HG03469 (cell line): ENCODE measurements at regions not wholly inside any gene's neighbourhood (a gene's known extent, or its start where the extent isn't known, plus 50 kb on each side); places are given as distances from the start of the nearest gene placed in this dataset.

Source experiments
- ATAC-seq: cut with Tn5 transposase; IDR thresholded peaks from one replicate; pipeline ENCODE4 v1.9.1; 2021; ENCODE audit warnings: mild to moderate bottlenecking, moderate library complexity, moderate number of reproducible peaks; ENCODE audit not compliant: unreplicated experiment

DNA sequence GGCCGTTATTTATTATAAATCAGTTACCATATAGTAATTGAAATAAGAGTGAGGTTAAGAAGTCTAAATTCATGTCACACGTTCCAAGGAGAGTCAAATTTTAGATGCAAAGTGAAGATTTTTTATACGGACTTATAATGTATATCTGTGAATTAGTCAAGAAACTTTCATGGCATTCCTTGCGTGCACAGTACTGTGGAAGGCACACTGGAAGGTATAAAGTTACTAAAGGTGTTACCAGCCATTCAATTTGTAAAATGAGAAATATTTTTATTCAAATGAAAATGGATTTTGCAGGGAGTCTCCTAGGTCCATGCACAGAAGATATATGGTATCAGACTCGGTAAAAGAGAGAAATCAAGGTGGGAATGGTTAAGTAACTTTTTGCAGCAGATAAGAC, 408.1 kb upstream of the CTNND2 start:
- no peak for ATAC-seq

- no peak for ATAC-seq
These were observed 389.9 kb upstream of the CTNND2 start for GRCh38 chr5:12294151-12294550.

DNA sequence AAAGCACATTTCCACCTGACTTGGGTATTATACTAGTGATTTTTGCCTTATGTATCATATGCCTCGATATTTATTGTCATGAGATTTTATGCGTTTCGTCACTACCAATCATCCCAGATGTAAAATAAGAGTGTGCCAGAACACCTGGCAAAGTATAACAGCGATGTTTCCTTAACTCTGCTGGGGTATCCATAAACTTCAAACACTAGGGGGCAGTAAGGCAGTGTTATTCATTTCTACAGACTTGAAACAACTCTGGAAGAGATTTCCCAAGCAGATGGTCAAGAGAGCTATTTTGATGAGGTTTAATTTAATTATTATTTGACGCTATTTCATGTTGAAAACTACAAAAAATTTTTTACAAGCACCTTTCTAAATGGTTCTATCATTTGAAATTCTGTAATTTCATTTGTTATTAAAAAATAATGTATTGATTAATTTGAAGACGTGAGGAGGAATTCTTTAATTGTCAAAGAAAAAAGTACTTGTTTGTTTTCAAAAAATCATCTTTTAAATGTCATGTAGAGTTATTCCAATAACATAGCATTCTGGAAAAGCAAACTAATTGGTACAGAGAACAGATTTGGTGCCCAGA, 388.5 kb upstream of the CTNND2 start:
- no peak for ATAC-seq

GRCh38 chr5:12284604-12285003, 380.4 kb upstream of the CTNND2 start:
- ATAC-seq: no peak

DNA sequence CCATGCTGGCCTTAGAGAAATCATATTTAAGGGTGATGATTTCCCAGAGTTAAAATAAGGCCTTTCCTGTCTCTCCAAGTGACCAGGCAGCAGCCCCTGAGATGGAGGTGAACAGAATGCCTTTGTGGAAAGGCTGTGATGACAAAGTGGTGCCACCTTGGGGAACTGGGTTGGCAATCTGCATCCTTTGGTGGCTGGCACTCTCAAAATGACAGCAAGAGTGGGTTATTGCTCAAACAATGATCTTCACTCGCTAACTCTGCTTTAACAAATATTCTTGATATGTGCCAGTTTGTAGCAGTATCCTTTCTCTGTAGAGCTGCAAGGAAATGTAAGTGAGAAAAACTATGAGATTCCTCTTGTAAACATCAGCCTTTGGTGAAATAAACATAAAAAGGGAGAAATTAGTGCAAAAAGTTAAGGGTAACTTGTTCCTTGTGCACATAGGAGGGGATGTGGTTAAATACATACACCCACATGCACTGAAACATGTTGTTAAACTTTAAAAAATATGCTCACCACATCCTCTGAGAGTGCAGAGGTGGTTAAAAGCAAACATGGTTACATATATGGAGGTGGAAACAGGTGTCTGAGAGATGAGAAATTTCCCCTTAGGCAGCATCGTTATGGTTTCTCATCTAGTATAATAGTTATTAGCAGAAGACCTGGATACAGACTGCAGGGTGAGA, 373.4 kb upstream of the CTNND2 start:
- no peak for ATAC-seq

GRCh38 chr5:12274236-12274635, 370.0 kb upstream of the CTNND2 start:
- no peak for ATAC-seq

- no peak for ATAC-seq
These were observed 368.1 kb upstream of the CTNND2 start for GRCh38 chr5:12272389-12272788.

GRCh38 chr5:12270914-12271313, 366.7 kb upstream of the CTNND2 start:
- ATAC-seq: no peak

GRCh38 chr5:12269164-12269563, 364.9 kb upstream of the CTNND2 start:
- ATAC-seq: no peak

DNA sequence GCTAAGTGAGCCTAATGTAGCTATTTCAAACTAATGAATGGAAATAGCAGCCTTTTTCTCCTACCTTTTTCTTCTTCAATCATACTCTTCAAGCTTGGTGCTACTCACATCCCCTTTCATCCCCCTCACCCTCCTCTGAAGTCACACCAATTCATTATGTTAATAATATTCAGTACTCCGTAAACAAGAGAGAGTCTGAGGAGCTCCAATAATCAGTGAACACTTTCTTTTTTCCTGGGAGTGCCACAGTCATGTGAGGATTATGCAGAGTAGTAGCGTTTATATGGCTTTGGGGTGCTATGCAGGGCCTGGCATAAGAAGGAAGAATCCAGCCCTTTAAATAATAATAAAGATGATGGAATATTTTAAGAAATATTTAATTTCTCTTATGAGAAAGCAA, 354.3 kb upstream of the CTNND2 start:
- no peak for ATAC-seq

DNA sequence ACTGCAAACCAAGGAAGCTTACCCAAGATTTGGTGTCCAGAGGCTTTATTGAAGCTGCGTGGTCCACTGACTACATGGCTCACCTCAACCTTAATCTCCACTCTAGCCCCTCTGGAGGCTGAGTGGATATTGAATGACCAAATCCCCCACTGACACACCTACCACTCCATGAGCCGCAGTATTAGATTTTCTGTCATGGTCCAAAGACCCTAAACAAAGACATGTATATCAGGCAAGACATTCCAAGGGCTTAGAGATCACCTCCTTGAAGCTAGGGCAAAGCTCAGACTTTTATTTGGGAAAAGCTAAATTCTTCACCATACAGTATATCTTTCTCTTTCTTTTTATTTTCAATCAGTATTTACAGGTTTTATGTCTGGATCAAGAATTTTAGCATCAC, 346.2 kb upstream of the CTNND2 start:
- ATAC-seq: no peak

DNA sequence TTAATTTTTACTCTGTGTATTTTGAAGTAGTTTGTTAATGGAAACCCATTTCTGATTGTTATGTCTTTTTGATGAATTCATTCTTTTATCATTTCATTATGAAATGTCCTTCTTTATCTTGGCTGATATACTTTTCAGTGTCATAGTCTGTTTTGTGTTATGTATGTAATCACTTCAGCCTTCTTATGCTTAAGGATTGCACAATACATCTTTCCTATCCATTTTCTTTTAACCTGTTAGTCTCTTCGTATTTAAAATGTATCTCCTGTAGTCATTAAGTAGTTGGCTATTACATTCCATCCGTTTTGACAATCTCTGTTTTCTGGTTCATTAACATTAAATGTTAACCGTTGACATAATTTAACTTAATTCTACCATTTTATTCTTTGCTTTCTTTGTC, 344.6 kb upstream of the CTNND2 start:
- no peak for ATAC-seq

- no peak for ATAC-seq
These were observed 341.8 kb upstream of the CTNND2 start for GRCh38 chr5:12246036-12246435.

GRCh38 chr5:12245429-12245828, 341.2 kb upstream of the CTNND2 start:
- ATAC-seq: no peak

DNA sequence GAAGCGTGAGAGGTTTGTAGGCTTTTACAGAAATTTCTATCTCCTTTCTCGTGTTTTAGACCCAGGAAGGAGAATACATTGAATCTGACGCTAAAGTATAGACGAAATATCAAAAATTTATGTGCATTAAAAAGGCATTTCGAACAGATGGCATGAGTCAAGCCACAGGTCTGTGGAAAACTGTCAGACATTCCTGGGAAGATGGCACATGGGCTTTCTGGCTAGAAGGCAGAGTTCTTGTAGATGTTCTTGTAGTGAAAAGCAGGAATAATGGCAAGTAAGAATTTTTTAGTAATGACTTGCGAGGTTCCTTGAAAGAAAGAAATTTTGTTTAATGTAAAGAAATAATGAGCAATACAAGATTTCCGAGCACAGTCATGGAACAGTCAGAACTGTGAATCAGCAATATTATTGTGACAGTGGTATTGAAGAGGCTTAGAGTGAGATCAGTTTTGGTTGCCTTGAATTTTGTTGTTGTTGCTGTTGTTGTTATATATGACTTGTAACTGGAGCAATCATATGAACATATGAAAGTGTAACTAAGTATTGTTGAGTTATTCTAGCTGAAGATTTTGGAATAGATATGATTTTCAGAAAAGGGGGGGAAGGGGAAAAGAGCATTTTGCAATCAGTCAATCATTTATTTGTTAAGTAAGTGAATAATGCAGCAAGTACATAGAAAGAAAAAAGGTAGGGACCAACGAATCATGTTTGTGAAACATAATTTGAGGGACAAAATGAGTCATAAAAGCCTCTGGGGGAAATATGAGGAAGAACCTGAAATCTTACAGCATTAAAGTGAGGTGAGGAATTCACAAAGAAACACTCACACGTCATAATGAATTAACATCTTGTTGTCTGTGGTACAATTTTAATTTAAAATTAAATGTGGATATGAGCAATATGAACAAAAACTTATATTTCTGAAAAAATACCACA, 339.0 kb upstream of the CTNND2 start:
- no peak for ATAC-seq

- no peak for ATAC-seq
These were observed 333.8 kb upstream of the CTNND2 start for GRCh38 chr5:12237837-12238575.

GRCh38 chr5:12230659-12231058, 326.4 kb upstream of the CTNND2 start:
- no peak for ATAC-seq

GRCh38 chr5:12217039-12217438, 312.8 kb upstream of the CTNND2 start:
- no peak for ATAC-seq

- ATAC-seq: no peak
These were observed 310.2 kb upstream of the CTNND2 start for GRCh38 chr5:12214267-12215015.

- ATAC-seq: no peak
These were observed 304.3 kb upstream of the CTNND2 start for GRCh38 chr5:12208366-12209100.
